Vagina (tissue), 2 donors: ENCODE measurements at regions not wholly inside any gene's neighbourhood (a gene's known extent, or its start where the extent isn't known, plus 50 kb on each side); places are given as distances from the start of the nearest gene placed in this dataset.

ENCODE experiments used
- CTCF ChIP-seq, 3 experiments: fragments of 450-650 bp in 2 of 3; fragments of 200-600 bp in 1 of 3; sonication (generic) in 1 of 3; IDR thresholded peaks; one replicate each; pipeline ENCODE4 v1.5.1; 2017 to 2019; ENCODE audit warnings: antibody characterized with exemption in 3 of 3, mild to moderate bottlenecking in 2 of 3, moderate library complexity in 2 of 3
- POLR2A ChIP-seq, 2 donors: fragments of 450-650 bp; IDR thresholded peaks; one replicate each; pipeline ENCODE4 v1.6.1; 2017; ENCODE audit warnings: antibody characterized with exemption in 2 of 2, mild to moderate bottlenecking in 2 of 2, moderate library complexity in 2 of 2

- no peak for TF ChIP-seq CTCF (IDR thresholded peaks at IDR 0.05)
- TF ChIP-seq POLR2A (IDR thresholded peaks at IDR 0.05), result no peak
Measured at GRCh38 chr2:53303012-53303578, 464.5 kb upstream of the CHAC2 start.
